Heart right ventricle (tissue), 16 donors: ENCODE measurements at regions not wholly inside any gene's neighbourhood (a gene's known extent, or its start where the extent isn't known, plus 50 kb on each side); places are given as distances from the start of the nearest gene placed in this dataset.

Source experiments
- ATAC-seq, 8 donors: fragments of 200-7000 bp; cut with Tn5 transposase; one replicate each; pipeline ENCODE4 v1.9.1; 2020; ENCODE audit warnings: mild to moderate bottlenecking in 8 of 8, moderate library complexity in 8 of 8, moderate number of reproducible peaks in 1 of 8
- DNase-seq, 2 donors: peaks; one replicate each; pipeline ENCODE4 v3.0.0-alpha.2; 2020
- H3K27ac ChIP-seq, 10 donors: fragments of 200-600 bp; sonication (generic) in 2 of 10; one replicate each; pipeline versions ENCODE4 v1.5.0 to v1.8.0; 2020 to 2022; ENCODE audit warnings: mild to moderate bottlenecking in 3 of 10
- H3K27me3 ChIP-seq, 7 donors: fragments of 200-600 bp; one replicate each; pipeline ENCODE4 v1.8.0; 2021 to 2022; ENCODE audit warnings: mild to moderate bottlenecking in 2 of 7
- H3K36me3 ChIP-seq, 9 donors: fragments of 200-600 bp; sonication (generic) in 1 of 9; one replicate each; pipeline versions ENCODE4 v1.5.0 to v1.8.0; 2020 to 2022; ENCODE audit warnings: mild to moderate bottlenecking in 2 of 9
- H3K4me1 ChIP-seq, 9 donors: fragments of 200-600 bp; sonication (generic) in 1 of 9; one replicate each; pipeline versions ENCODE4 v1.5.0 to v1.8.0; 2020 to 2022; ENCODE audit warnings: mild to moderate bottlenecking in 4 of 9
- H3K4me3 ChIP-seq, 10 donors: fragments of 200-600 bp; sonication (generic) in 2 of 10; one replicate each; pipeline versions ENCODE4 v1.5.0 to v1.8.0; 2020 to 2022; ENCODE audit warnings: mild to moderate bottlenecking in 7 of 10, moderate library complexity in 2 of 10
- H3K9me3 ChIP-seq, 11 donors: fragments of 200-600 bp in 10 of 11; sonication (generic) in 2 of 11; one replicate each; pipeline versions ENCODE4 v1.5.0 to v1.8.0; 2013 to 2022; ENCODE audit warnings: mild to moderate bottlenecking in 2 of 11, control low read depth in 1 of 11, moderate library complexity in 1 of 11
- WGBS, 2 donors: extraction: QIAGEN DNeasy Blood & Tissue Kit; methylation state at CpG; one replicate each; pipeline ENCODE4 v1.1.7; 2013; ENCODE audit warnings: inconsistent platforms in 1 of 2; 5-methylcytosine and 5-hydroxymethylcytosine counted together
- intact Hi-C, 10 donors: fragments of 100-400 bp; cut with DNase I; formaldehyde crosslinking; loops; one replicate each; pipeline versions ENCODE4 v1.11.1 to v1.14.2; 2022
- TF ChIP-seq, protein P1 (sequence below), 9 donors: fragments of 200-600 bp; sonication (generic) in 2 of 9; IDR thresholded peaks; one replicate each; pipeline versions ENCODE4 v1.5.0 to v1.8.0; 2021 to 2022; ENCODE audit warnings: antibody characterized with exemption in 9 of 9, mild to moderate bottlenecking in 5 of 9, moderate library complexity in 1 of 9
- donor health status: Arrhythmogenic right ventricular cardiomyopathy.
- donor health status: ischemic (EF 13 %, LVEDD 7.1; RV severe dilation, severe dysfunction).
- donor health status: healthy with polysubstance abuse.
- donor health status: DM: no; HTN: yes; CAD: no.
- donor health status: DM: no; HTN: no; CAD: no.
- donor health status: ischemic (EF 25% LVEDD 6.9; RV normal size, moderate dysfunction).
- donor health status: ischemic (EF 25% LVEDD 5.7; RV mildly dilated, moderate dysfunction).
- donor health status: healthy.
- donor health status: DM: yes; HTN: yes; CAD: no.
- donor health status: Ischemic cardiomyopathy.
- donor health status: ischemic (EF 35%, LVEDD 5.7; RV mildly dilated, moderate dysfunction).
- donor health status: nonischemic (EF 11% LVEDD 7.7; RV severe dilation, severe dysfunction).
- donor health status: DM: yes; HTN: yes; CAD: no.
- donor health status: PGD.
- donor health status: ischemic (EF 29% LVEDD 5.4; RV normal size, mild dysfunction).
- donor health status: nonischemic (EF 23%, LVEDD 6.1; RV moderate dilation, normal function).

DNA sequence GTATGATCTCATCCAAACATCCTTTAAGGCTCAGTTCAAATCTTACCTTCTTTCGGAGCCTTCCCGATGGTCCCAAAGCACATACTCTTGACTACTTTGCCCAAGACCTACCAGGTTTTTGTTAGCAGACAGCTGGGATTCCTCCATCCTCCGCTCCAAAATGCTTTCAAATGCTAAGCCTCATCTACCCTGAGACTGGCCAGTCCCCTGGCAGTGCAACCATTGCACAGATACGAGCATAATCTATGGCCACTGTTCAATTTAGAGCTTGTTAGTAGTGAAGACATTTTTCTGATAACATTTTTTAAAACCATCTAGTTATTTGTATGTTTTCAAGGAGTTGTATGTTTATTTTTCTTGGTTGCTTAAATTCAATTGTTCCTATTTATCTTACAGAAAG, 264.4 kb upstream of the NR2F2 start:
- H3K9me3 ChIP-seq = no peaks in the 10 kb centered on the region
- no peak for DNase-seq
- ATAC-seq = no peak
- peaks cover 0 to 7% (median 0%) of the 10 kb centered on the region in 9 donors for H3K4me1 ChIP-seq
- 76 to 78% methylated on average over 4 of the region's 4 CpGs for WGBS, 2 donors
- TF ChIP-seq, protein P1, sequence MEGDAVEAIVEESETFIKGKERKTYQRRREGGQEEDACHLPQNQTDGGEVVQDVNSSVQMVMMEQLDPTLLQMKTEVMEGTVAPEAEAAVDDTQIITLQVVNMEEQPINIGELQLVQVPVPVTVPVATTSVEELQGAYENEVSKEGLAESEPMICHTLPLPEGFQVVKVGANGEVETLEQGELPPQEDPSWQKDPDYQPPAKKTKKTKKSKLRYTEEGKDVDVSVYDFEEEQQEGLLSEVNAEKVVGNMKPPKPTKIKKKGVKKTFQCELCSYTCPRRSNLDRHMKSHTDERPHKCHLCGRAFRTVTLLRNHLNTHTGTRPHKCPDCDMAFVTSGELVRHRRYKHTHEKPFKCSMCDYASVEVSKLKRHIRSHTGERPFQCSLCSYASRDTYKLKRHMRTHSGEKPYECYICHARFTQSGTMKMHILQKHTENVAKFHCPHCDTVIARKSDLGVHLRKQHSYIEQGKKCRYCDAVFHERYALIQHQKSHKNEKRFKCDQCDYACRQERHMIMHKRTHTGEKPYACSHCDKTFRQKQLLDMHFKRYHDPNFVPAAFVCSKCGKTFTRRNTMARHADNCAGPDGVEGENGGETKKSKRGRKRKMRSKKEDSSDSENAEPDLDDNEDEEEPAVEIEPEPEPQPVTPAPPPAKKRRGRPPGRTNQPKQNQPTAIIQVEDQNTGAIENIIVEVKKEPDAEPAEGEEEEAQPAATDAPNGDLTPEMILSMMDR (IDR thresholded peaks at IDR 0.05) = no peak
- H3K4me3 ChIP-seq = no peak overlapping the region
- intact Hi-C loops = no loop called here
- H3K36me3 ChIP-seq = no peaks in the 10 kb centered on the region
- H3K27ac ChIP-seq = no peak overlapping the region
- H3K27me3 ChIP-seq = no peaks in the 10 kb centered on the region

DNA sequence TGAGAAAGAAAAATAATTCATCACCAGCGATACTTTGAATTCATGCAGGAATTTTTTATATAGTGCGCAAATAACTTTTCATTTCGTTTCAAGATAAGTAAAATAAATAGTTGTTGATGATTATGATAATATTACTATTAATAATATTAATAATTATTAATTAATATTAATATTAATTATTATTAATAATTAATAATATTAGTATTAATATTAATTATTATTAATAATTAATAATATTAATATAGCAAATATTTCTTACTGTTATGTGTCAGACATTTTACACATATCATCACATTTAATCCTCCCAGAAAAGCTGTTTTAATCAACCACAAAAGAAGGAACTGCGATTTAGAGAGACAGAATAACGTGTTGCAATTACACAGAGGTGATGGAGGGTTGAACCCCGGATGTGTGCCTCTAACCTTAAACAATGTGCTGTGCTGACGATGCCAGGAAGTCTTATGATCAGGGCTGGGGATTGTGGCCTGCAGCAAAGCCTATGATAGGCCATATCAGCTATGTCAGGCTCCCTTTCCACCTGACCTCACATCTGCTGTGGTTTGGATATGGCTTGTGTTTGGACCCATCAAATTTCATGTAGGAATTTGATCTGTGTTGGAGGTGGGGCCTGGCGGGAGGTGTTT, 263.5 kb upstream of the NR2F2 start:
- ATAC-seq (no peak), DNase-seq (no peak)
- H3K4me3 ChIP-seq = no peak overlapping the region
- H3K9me3 ChIP-seq = no peaks in the 10 kb centered on the region
- TF ChIP-seq, protein P1 (IDR thresholded peaks at IDR 0.05) = no peak
- peaks cover 0 to 7% (median 0%) of the 10 kb centered on the region in 9 donors for H3K4me1 ChIP-seq
- no peak overlapping the region for H3K27ac ChIP-seq
- 78 to 83% methylated on average over 8 of the region's 8 CpGs for WGBS, 2 donors
- H3K36me3 ChIP-seq = no peaks in the 10 kb centered on the region
- intact Hi-C loops = no loop called here
- no peaks in the 10 kb centered on the region for H3K27me3 ChIP-seq

DNA sequence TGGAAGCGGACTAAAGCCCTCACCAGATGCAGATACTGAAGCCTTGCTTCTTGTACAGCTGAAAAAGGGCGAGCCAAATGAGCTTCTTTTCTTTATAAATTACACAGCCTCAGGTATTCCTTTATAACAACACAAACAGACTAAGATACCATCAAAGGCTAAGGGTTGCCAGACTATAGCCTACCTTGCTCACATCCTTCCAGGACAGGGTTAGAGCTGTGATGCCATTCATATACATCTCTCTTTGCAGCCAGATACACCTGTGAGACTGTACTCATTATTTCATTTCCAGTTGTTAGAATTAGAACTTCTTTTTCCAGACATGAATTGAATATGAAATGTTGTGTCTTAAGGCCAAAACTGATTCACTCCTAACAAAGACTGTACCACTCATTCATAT, 262.8 kb upstream of the NR2F2 start:
- no peak for ATAC-seq
- 75 to 83% methylated on average over 2 of the region's 2 CpGs for WGBS, 2 donors
- H3K4me3 ChIP-seq = no peak overlapping the region
- no peak for DNase-seq
- H3K27ac ChIP-seq = no peak overlapping the region
- H3K9me3 ChIP-seq = no peaks in the 10 kb centered on the region
- intact Hi-C loops = no loop called here
- TF ChIP-seq, protein P1 (IDR thresholded peaks at IDR 0.05) = no peak
- H3K4me1 ChIP-seq = peaks cover 0 to 7% (median 0%) of the 10 kb centered on the region in 9 donors
- no peaks in the 10 kb centered on the region for H3K27me3 ChIP-seq
- H3K36me3 ChIP-seq = no peaks in the 10 kb centered on the region

DNA sequence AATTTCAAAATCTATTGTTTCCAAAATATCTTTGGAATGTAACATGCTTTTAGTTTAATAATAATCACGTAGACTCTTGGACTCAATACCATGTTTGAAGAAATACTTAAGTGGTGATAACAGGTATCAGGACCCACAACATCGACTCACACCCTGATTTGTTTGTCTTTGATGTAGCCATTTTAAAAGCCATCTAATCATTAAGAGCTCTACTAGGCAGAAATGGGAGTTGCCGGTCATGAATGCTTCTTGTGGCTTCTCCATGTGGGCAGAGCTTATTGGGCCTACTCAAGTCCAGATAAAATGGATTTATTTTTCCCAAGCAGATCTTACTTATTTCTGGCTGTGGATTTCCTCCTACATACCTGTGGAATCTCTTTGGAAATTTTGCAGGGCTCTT, 261.6 kb upstream of the NR2F2 start:
- DNase-seq (no peak), ATAC-seq (no peak)
- Histone ChIP-seq H3K27me3 (no peaks in the 10 kb centered on the region), H3K9me3 (no peaks in the 10 kb centered on the region), H3K36me3 (no peaks in the 10 kb centered on the region), H3K27ac (no peak overlapping the region), H3K4me1 (peaks cover 0 to 7% (median 0%) of the 10 kb centered on the region in 9 donors), H3K4me3 (no peak overlapping the region)
- intact Hi-C loops = no loop called here
- TF ChIP-seq, protein P1 (IDR thresholded peaks at IDR 0.05) = no peak
- 77 to 83% methylated on average over 3 of the region's 3 CpGs for WGBS, 2 donors
